Upper lobe of left lung (tissue), 6 donors: ENCODE measurements at regions not wholly inside any gene's neighbourhood (a gene's known extent, or its start where the extent isn't known, plus 50 kb on each side); places are given as distances from the start of the nearest gene placed in this dataset.

ENCODE experiments used
- ATAC-seq, 2 donors: fragments of 200-7000 bp; cut with Tn5 transposase; one replicate each; pipeline ENCODE4 v1.9.1; 2022; ENCODE audit warnings: mild to moderate bottlenecking in 2 of 2, moderate library complexity in 2 of 2; ENCODE audit not compliant: low FRiP score in 2 of 2
- DNase-seq, 2 donors: peaks; one replicate each; pipeline ENCODE4 v3.0.0-alpha.2; 2019 to 2020
- H3K27ac ChIP-seq, 4 donors: fragments of 200-600 bp; sonication (generic); one replicate each; pipeline ENCODE4 v1.5.1; 2016 to 2019
- H3K27me3 ChIP-seq, 4 donors: fragments of 200-600 bp; sonication (generic); one replicate each; pipeline ENCODE4 v1.5.1; 2017 to 2019
- H3K36me3 ChIP-seq, 4 donors: fragments of 200-600 bp; sonication (generic); one replicate each; pipeline ENCODE4 v1.5.1; 2016 to 2019
- H3K4me1 ChIP-seq, 4 donors: fragments of 200-600 bp; sonication (generic); one replicate each; pipeline ENCODE4 v1.5.1; 2018 to 2019
- H3K4me3 ChIP-seq, 4 donors: fragments of 200-600 bp; sonication (generic); one replicate each; pipeline ENCODE4 v1.5.1; 2017 to 2019; ENCODE audit warnings: mild to moderate bottlenecking in 2 of 4, moderate library complexity in 1 of 4
- H3K9me3 ChIP-seq, 4 donors: fragments of 200-600 bp; sonication (generic); one replicate each; pipeline ENCODE4 v1.5.1; 2018 to 2019
- EP300 ChIP-seq, 4 donors: sonication (generic); formaldehyde crosslinking; IDR thresholded peaks; one replicate each; pipeline ENCODE4 v1.5.1; 2017; ENCODE audit warnings: antibody characterized with exemption in 4 of 4, control low read depth in 2 of 4
- POLR2A ChIP-seq, 4 donors: fragments of 450-650 bp; IDR thresholded peaks; one replicate each; pipeline ENCODE4 v1.5.1; 2016 to 2017; ENCODE audit warnings: antibody characterized with exemption in 4 of 4, mild to moderate bottlenecking in 2 of 4
- POLR2AphosphoS5 ChIP-seq, 2 donors: sonication (generic); formaldehyde crosslinking; IDR thresholded peaks; one replicate each; pipeline ENCODE4 v1.5.1; 2017; ENCODE audit warnings: antibody characterized with exemption in 2 of 2
- WGBS, 2 donors: methylation state at CpG; one replicate each; pipeline ENCODE4 v1.1.5; 2017 to 2018; 5-methylcytosine and 5-hydroxymethylcytosine counted together
- TF ChIP-seq, protein P1 (sequence below), 6 experiments: fragments of 450-650 bp in 4 of 6; fragments of 200-600 bp in 2 of 6; sonication (generic) in 2 of 6; IDR thresholded peaks; one replicate each; pipeline ENCODE4 v1.5.1; 2016 to 2019; ENCODE audit warnings: antibody characterized with exemption in 6 of 6
- donor health status: DM: no; HTN: no; CAD: no; lungs with moderate emphysema.
- donor health status: DM: no; HTN: yes; CAD: no; lungs with severe emphysema.

DNA sequence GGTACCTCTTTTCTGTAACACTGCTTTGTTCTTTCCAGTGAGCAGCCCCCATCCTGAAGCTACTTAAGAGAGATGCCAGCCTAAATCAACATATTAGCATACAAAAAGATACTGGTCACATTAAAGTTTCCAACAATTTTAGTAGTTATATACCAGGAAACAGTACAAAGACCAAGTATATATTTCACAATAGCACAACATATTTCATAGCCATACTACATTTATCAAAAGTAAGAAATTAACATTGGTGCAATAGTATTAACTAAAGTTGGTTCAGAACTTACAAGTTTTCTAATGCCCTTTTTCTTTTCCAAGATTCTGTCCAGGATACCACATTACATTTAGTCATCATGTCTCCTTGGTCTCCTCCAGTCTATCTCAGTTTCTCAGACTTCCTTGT lies 641.0 kb upstream of the GJE1 start:
- DNase-seq (no peak), ATAC-seq (no peak)
- TF ChIP-seq, protein P1, sequence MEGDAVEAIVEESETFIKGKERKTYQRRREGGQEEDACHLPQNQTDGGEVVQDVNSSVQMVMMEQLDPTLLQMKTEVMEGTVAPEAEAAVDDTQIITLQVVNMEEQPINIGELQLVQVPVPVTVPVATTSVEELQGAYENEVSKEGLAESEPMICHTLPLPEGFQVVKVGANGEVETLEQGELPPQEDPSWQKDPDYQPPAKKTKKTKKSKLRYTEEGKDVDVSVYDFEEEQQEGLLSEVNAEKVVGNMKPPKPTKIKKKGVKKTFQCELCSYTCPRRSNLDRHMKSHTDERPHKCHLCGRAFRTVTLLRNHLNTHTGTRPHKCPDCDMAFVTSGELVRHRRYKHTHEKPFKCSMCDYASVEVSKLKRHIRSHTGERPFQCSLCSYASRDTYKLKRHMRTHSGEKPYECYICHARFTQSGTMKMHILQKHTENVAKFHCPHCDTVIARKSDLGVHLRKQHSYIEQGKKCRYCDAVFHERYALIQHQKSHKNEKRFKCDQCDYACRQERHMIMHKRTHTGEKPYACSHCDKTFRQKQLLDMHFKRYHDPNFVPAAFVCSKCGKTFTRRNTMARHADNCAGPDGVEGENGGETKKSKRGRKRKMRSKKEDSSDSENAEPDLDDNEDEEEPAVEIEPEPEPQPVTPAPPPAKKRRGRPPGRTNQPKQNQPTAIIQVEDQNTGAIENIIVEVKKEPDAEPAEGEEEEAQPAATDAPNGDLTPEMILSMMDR (IDR thresholded peaks at IDR 0.05) = no peak
- TF ChIP-seq POLR2AphosphoS5 (IDR thresholded peaks at IDR 0.05) = no peak
- no peak for TF ChIP-seq EP300 (IDR thresholded peaks at IDR 0.05)
- TF ChIP-seq POLR2A (IDR thresholded peaks at IDR 0.05) = no peak
- Histone ChIP-seq H3K4me3 (no peak overlapping the region), H3K4me1 (no peaks in the 10 kb centered on the region), H3K27me3 (no peaks in the 10 kb centered on the region), H3K27ac (no peak overlapping the region), H3K9me3 (peaks cover 0 to 4% (median 0%) of the 10 kb centered on the region in 4 donors), H3K36me3 (no peaks in the 10 kb centered on the region)

DNA sequence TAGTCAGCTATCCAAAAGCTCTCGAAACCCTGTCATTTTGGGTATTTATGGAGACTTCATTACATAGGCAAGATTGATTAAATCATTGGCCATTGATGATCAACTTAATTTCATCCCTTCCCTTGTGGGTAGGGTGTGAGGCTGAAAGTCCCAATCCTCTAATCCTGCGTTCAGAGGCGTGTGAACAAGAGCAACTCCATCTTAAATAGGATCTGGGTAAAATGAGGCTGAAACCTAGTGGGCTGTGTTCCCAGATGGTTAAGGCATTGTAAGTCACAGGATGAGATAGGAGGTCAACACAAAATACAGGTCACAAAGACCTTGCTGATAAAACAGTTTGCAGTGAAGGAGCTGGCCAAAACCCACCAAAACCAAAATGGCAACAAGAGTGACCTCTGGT lies 641.7 kb upstream of the GJE1 start:
- no peaks in the 10 kb centered on the region for H3K4me1 ChIP-seq
- DNase-seq = no peak
- no peak for ATAC-seq
- H3K27me3 ChIP-seq = no peaks in the 10 kb centered on the region
- no peaks in the 10 kb centered on the region for H3K9me3 ChIP-seq
- no peaks in the 10 kb centered on the region for H3K36me3 ChIP-seq
- no peak overlapping the region for H3K4me3 ChIP-seq
- H3K27ac ChIP-seq = no peak overlapping the region
- no peak for TF ChIP-seq POLR2A (IDR thresholded peaks at IDR 0.05)
- TF ChIP-seq EP300 (IDR thresholded peaks at IDR 0.05) = no peak
- no peak for TF ChIP-seq POLR2AphosphoS5 (IDR thresholded peaks at IDR 0.05)
- TF ChIP-seq, protein P1 (IDR thresholded peaks at IDR 0.05) = no peak
- 90 to 96% methylated on average over 3 of the region's 3 CpGs for WGBS, 2 donors

DNA sequence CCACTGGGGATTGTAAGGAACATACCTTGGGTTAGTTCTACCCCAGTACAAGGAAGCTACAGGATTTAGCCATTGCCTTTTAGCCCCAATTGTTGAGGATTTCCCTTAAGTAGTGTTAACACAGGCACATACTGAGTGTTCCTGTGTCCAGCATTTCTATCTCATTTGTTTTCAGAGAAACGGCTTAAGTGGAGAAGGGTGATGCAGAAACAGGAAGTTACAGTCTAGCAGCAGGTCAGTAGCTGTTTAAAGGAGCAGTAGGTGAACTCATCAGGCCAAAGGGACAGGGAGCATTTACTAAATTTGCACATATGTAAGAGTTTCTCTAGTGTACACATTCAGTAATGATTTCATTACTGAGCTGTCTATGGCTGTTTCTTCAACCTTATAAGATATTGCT lies 644.2 kb upstream of the GJE1 start:
- peaks cover 9 to 11% (median 11%) of the 10 kb centered on the region in 4 donors for H3K4me1 ChIP-seq
- no peak for ATAC-seq
- WGBS, 2 donors = 0 to 12% methylated on average over 1 of the region's 1 CpG
- H3K4me3 ChIP-seq = no peak overlapping the region
- H3K27ac ChIP-seq = no peak overlapping the region
- TF ChIP-seq POLR2AphosphoS5 (IDR thresholded peaks at IDR 0.05) (no peak), EP300 (IDR thresholded peaks at IDR 0.05) (no peak), POLR2A (IDR thresholded peaks at IDR 0.05) (no peak)
- TF ChIP-seq, protein P1 (IDR thresholded peaks at IDR 0.05) = no peak
- no peak for DNase-seq
- H3K9me3 ChIP-seq = no peaks in the 10 kb centered on the region
- H3K36me3 ChIP-seq = no peaks in the 10 kb centered on the region
- no peaks in the 10 kb centered on the region for H3K27me3 ChIP-seq

DNA sequence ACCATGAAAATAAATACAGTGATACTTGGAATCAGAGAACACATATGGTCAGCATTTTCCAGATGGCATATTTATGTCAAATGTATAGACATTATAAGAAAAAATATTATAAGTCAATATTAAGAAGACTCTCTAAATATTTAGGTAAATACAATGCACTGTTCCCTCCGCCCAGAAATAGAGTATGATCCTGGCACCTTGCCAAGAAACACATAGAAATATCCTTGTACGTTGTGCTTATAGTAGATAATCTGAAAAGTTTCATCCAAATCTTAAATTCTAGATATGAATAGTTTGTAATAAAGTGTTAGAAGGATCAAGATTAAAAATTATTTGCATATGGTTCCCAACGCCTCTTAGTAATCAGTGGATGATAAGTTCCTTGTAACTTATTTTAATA lies 645.8 kb upstream of the GJE1 start:
- TF ChIP-seq, protein P1 (IDR thresholded peaks at IDR 0.05) = no peak
- no peak overlapping the region for H3K4me3 ChIP-seq
- no peak overlapping the region for H3K27ac ChIP-seq
- H3K4me1 ChIP-seq = peaks cover 9 to 19% (median 13%) of the 10 kb centered on the region in 4 donors
- no peak for ATAC-seq
- no peak for DNase-seq
- no peaks in the 10 kb centered on the region for H3K9me3 ChIP-seq
- no peaks in the 10 kb centered on the region for H3K27me3 ChIP-seq
- 55 to 58% methylated on average over 3 of the region's 3 CpGs for WGBS, 2 donors
- no peaks in the 10 kb centered on the region for H3K36me3 ChIP-seq

DNA sequence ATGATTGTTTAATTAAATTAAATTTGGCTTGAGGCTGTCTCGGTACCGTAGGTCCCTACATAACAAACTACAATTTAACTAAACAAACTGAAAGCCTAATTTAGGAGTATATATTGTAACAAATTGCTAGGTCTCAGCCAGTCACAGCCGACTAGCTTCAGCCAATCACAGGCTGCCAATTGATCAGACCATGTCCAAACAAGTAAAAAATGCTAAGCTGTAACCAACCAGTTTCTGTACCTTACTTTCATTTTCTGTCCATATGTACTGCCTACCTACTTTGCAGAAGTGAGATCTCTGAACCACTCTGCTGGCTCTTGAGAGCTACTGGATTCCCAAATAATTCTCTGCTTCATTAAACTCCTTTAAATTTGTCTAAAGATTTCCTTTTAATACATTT lies 648.0 kb upstream of the GJE1 start:
- peak in 1 of 2 donors; percentile 45 for ATAC-seq

More for the DNA sequence above, 648.0 kb upstream of the GJE1 start:
- H3K9me3 ChIP-seq = no peaks in the 10 kb centered on the region
- peaks cover 9 to 19% (median 13%) of the 10 kb centered on the region in 4 donors for H3K4me1 ChIP-seq
- no peaks in the 10 kb centered on the region for H3K36me3 ChIP-seq
- 58 to 63% methylated on average over 3 of the region's 3 CpGs for WGBS, 2 donors
- H3K4me3 ChIP-seq = no peak overlapping the region
- no peak for DNase-seq
- H3K27me3 ChIP-seq = no peaks in the 10 kb centered on the region
- TF ChIP-seq EP300 (IDR thresholded peaks at IDR 0.05) (no peak), POLR2AphosphoS5 (IDR thresholded peaks at IDR 0.05) (no peak), POLR2A (IDR thresholded peaks at IDR 0.05) (no peak)
- TF ChIP-seq, protein P1 (IDR thresholded peaks at IDR 0.05) = no peak
- H3K27ac ChIP-seq = peak overlapping the region in 3 of 4 donors; percentile 32 to 76 (median 72)
